HEK293T (cell line): ENCODE measurements at regions not wholly inside any gene's neighbourhood (a gene's known extent, or its start where the extent isn't known, plus 50 kb on each side); places are given as distances from the start of the nearest gene placed in this dataset.

Source experiments
- CTCF ChIA-PET: fragments of 350-600 bp; formaldehyde crosslinking; extraction: SDS; loops from one replicate; lab custom pipeline; 2021; ENCODE audit warnings: antibody characterized with exemption, inconsistent platforms; lab: Yijun Ruan, JAX
- POLR2A ChIA-PET: fragments of 350-600 bp; formaldehyde crosslinking; extraction: SDS; loops from one replicate; lab custom pipeline; 2020; ENCODE audit warnings: antibody characterized with exemption, inconsistent platforms; lab: Yijun Ruan, JAX
- DNase-seq: peaks from one replicate; pipeline ENCODE4 v3.0.0; 2012; ENCODE audit warnings: mixed read lengths; ENCODE audit errors: extremely low spot score
- ARNT ChIP-seq: fragments of 450-650 bp; IDR thresholded peaks from 2 replicates; pipeline ENCODE4 v1.6.1; 2017; ENCODE audit warnings: mild to moderate bottlenecking
- BHLHE40 ChIP-seq: fragments of 450-650 bp; IDR thresholded peaks from 2 replicates; pipeline ENCODE4 v1.6.1; 2016; ENCODE audit warnings: mild to moderate bottlenecking, moderate library complexity, borderline replicate concordance
- CTBP1 ChIP-seq: fragments of 450-650 bp; IDR thresholded peaks from 2 replicates; pipeline ENCODE4 v1.6.1; 2016; ENCODE audit warnings: borderline replicate concordance
- ELF4 ChIP-seq: fragments of 450-650 bp; IDR thresholded peaks from 2 replicates; pipeline ENCODE4 v1.6.1; 2017; ENCODE audit warnings: antibody characterized with exemption
- FOXA1 ChIP-seq: fragments of 450-650 bp; IDR thresholded peaks from 2 replicates; pipeline ENCODE4 v1.6.1; 2016; ENCODE audit warnings: mild to moderate bottlenecking
- FOXK2 ChIP-seq: fragments of 450-650 bp; IDR thresholded peaks from 2 replicates; pipeline ENCODE4 v1.6.1; 2016; ENCODE audit warnings: mild to moderate bottlenecking
- FOXM1 ChIP-seq: fragments of 450-650 bp; IDR thresholded peaks from 2 replicates; pipeline ENCODE4 v1.6.1; 2017; ENCODE audit warnings: mild to moderate bottlenecking, borderline replicate concordance
- HDGF ChIP-seq: fragments of 450-650 bp; IDR thresholded peaks from 2 replicates; pipeline ENCODE4 v1.6.1; 2017; ENCODE audit warnings: antibody characterized with exemption, borderline replicate concordance
- L3MBTL2 ChIP-seq: fragments of 450-650 bp; conservative IDR thresholded peaks from 2 replicates; pipeline ENCODE4 v1.6.1; 2016; ENCODE audit warnings: mild to moderate bottlenecking
- LEF1 ChIP-seq: fragments of 450-650 bp; IDR thresholded peaks from 2 replicates; pipeline ENCODE4 v1.6.1; 2017; ENCODE audit warnings: mild to moderate bottlenecking, borderline replicate concordance
- NFRKB ChIP-seq: fragments of 450-650 bp; IDR thresholded peaks from 2 replicates; pipeline ENCODE4 v1.6.1; 2016; ENCODE audit warnings: mild to moderate bottlenecking, moderate library complexity
- SP1 ChIP-seq: fragments of 450-650 bp; IDR thresholded peaks from 2 replicates; pipeline ENCODE4 v1.6.1; 2017
- SUZ12 ChIP-seq: fragments of 450-650 bp; IDR thresholded peaks from 2 replicates; pipeline ENCODE4 v1.6.1; 2016; ENCODE audit warnings: mild to moderate bottlenecking
- TARDBP ChIP-seq: fragments of 450-650 bp; IDR thresholded peaks from 2 replicates; pipeline ENCODE4 v1.6.1; 2016
- ZNF384 ChIP-seq: fragments of 450-650 bp; IDR thresholded peaks from 2 replicates; pipeline ENCODE4 v1.6.1; 2016
- TF ChIP-seq, protein P1 (sequence below): fragments of 450-650 bp; IDR thresholded peaks from 2 replicates; pipeline ENCODE4 v1.6.1; 2016

DNA sequence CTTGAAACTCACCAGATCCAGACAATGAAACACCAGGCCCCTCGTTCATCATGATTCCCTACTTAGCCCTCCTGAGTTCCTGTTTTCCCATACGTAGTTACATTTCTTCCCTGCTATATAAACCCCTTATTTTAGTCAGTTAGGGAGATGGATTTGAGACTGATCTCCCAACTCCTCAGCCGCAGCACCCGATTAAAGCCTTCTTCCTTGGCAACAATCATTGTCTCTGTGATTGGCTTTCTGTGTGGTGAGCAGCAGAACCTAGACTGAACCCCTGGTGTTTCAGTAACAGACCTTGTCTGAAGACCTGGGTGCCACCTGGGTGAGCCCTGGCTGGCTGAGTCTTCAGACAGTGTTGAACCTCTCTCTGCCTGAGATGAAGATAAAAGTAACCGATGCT is 118.0 kb downstream of the OAT start:
- CTCF ChIA-PET = no interaction called here
- POLR2A ChIA-PET = no interaction called here
- DNase-seq = no peak
- TF ChIP-seq ELF4 (no peak), SP1 (no peak), NFRKB (no peak), FOXK2 (no peak), ZNF384 (no peak), CTBP1 (no peak), SUZ12 (no peak), BHLHE40 (no peak), FOXM1 (no peak), LEF1 (no peak), TARDBP (no peak), L3MBTL2 (no peak), FOXA1 (no peak)
- TF ChIP-seq, protein P1, sequence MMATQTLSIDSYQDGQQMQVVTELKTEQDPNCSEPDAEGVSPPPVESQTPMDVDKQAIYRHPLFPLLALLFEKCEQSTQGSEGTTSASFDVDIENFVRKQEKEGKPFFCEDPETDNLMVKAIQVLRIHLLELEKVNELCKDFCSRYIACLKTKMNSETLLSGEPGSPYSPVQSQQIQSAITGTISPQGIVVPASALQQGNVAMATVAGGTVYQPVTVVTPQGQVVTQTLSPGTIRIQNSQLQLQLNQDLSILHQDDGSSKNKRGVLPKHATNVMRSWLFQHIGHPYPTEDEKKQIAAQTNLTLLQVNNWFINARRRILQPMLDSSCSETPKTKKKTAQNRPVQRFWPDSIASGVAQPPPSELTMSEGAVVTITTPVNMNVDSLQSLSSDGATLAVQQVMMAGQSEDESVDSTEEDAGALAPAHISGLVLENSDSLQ = no peak

DNA sequence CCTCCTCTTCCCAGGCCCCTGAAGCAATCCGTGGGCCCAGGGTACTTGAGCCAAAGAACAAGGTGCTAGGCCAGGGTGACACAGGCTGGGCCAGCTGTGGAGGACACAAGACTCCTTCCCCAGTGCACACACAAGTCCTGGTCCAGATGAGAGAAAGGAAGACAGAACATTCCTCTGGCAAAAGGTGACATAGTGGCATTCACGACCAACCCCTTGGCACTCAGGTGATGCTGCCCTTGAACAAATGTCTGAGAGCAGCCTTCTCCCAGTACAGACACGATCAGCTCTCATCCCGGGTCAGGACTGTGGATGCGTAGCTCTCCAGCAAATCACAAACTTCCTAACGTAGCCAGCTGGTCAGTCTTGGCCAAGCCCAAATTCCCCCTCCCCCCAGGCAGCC is 118.5 kb downstream of the OAT start:
- ChIA-PET POLR2A (no interaction called here), CTCF (no interaction called here)
- DNase-seq = no peak
- TF ChIP-seq FOXK2 (no peak), LEF1 (no peak), FOXM1 (no peak), ELF4 (no peak), SUZ12 (no peak), L3MBTL2 (no peak), FOXA1 (no peak), HDGF (no peak), ZNF384 (no peak), CTBP1 (no peak), SP1 (no peak), NFRKB (no peak), ARNT (no peak)
- TF ChIP-seq, protein P1 = no peak

DNA sequence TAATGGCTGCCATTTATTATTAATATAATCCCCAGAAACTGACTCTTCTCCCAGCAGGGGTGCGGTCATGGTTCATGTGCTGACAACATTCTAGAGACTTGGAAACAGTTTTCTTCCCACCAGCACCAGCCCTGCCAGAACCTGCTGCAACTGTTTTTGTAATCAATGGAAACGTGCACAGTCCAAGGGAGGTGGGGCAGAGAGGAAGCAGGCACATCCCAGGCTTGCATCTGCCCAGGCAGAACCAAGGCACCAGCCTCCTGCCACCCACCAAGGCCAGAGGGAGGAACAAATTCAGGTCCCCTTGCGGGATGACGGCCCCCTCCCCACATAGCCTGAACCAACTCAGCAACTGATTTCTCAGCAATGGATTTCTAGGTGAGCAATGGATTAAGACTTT is 119.0 kb downstream of the OAT start:
- ChIA-PET CTCF (no interaction called here), POLR2A (no interaction called here)
- DNase-seq = no peak
- TF ChIP-seq ELF4 (no peak), FOXK2 (no peak), SUZ12 (no peak), NFRKB (no peak), ARNT (no peak), SP1 (no peak)

DNA sequence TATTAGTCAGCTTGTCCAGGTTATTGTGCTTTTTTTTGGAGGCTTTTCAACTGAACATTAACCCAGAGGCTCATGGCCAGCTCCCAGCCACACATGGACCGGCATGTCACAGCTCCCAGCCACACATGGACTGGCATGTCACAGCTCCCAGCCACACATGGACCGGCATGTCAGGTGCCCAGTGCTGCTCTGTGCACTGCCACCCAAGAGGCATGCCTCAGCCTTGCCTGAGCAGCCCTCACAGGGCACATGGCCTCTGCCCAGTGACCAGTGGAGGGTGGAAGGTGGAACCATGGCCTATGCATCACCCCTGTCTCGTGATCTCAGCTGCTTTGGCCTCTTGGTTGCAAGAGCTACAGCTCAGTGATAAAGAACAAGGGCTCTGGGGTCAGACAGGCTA is 119.8 kb downstream of the OAT start:
- TF ChIP-seq SP1 (no peak), BHLHE40 (no peak), ARNT (no peak), SUZ12 (no peak), NFRKB (no peak), CTBP1 (no peak), FOXM1 (no peak), FOXA1 (no peak), ZNF384 (no peak), LEF1 (no peak), FOXK2 (no peak), HDGF (no peak), ELF4 (no peak)
- TF ChIP-seq, protein P1 = no peak
- no peak for DNase-seq
- ChIA-PET POLR2A (no interaction called here), CTCF (interaction anchor here (0.6 to 1.4 kb wide), 2 partner anchors 104 to 304 kb away, joined by 3 to 4 read pairs; no protein-coding TSS in a partner anchor)

DNA sequence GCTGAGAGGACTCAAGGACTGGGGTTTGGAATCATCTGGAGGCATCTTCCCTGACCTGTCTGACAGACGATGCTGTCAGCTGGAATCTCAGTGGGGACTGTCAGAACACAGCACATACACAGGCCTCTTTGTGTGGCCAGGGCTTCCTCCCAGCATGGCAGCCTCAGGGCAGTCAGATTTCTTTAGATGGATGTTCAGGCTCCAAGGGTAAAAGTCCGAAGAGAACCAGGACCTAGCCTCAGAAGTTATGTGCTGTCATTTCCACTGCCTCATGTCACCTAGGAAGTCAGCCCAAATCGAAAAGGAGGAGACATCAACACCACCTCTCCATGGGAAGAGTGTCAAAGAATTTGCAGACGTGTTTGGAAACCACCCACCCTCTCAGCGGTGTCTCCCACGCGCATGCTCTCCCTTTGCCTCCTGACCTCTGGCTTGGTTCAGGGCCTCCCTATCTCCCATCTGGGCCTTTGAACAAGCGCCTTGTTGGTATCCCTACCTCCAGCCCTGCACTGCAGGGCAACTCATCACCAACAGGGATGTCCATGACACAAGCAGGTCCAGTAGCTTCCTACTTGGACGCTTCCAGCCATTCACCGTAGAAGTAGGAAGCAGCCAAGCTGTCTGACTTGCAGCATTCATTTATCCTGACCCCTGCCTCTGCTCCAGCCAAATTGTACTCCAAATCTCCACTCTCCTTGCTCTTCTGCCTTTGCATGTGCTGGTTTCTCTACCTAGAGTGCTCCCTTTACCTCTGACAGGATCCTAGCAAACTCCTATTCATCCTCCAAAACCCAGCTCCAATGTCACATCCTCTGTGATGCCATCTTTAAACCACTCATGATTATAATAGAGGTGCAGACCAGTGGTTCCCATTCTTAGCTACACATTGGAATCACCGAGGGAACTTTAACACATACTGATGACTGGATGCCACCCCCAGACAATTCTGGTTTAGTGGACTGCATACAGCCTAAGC is 121.6 kb downstream of the OAT start:
- DNase-seq = no peak
- CTCF ChIA-PET = interaction anchor here (0.9 kb wide), 1 partner anchor 87 kb away, joined by 3 read pairs; no protein-coding TSS in a partner anchor

More for the DNA sequence above, 121.6 kb downstream of the OAT start:
- POLR2A ChIA-PET = no interaction called here
- no peak for TF ChIP-seq CTBP1
- no peak for TF ChIP-seq L3MBTL2
- TF ChIP-seq SP1 = no peak
- TF ChIP-seq TARDBP = no peak
- TF ChIP-seq ZNF384 = no peak
- TF ChIP-seq NFRKB = no peak
- no peak for TF ChIP-seq ARNT
- TF ChIP-seq ELF4 = no peak
- TF ChIP-seq FOXA1 = no peak
- no peak for TF ChIP-seq BHLHE40
- TF ChIP-seq LEF1 = no peak
